Hepatocyte (in vitro differentiated cells): ENCODE measurements at regions not wholly inside any gene's neighbourhood (a gene's known extent, or its start where the extent isn't known, plus 50 kb on each side); places are given as distances from the start of the nearest gene placed in this dataset.

Source experiments
- CTCF ChIP-seq: fragments of 200-600 bp; sonication (generic); IDR thresholded peaks from 2 replicates; pipeline ENCODE4 v1.5.1; 2016; ENCODE audit warnings: antibody characterized with exemption, mild to moderate bottlenecking; ENCODE audit not compliant: poor library complexity
- EZH2 ChIP-seq: fragments of 200-600 bp; sonication (generic); IDR thresholded peaks from 2 replicates; pipeline ENCODE4 v1.6.1; 2016; ENCODE audit warnings: antibody characterized with exemption, mild to moderate bottlenecking, borderline replicate concordance
- EZH2phosphoT487 ChIP-seq: fragments of 200-600 bp; sonication (generic); IDR thresholded peaks from one replicate; pipeline ENCODE4 v1.6.1; 2018; ENCODE audit warnings: antibody characterized with exemption, mild to moderate bottlenecking, low read depth, moderate library complexity; ENCODE audit not compliant: unreplicated experiment, severe bottlenecking

- TF ChIP-seq EZH2 (no peak), EZH2phosphoT487 (no peak), CTCF (no peak)
Observed at GRCh38 chr4:136634121-136634520, 898.2 kb downstream of the PCDH18 start.
